ENCODE measurements at regions not wholly inside any gene's neighbourhood (a gene's known extent, or its start where the extent isn't known, plus 50 kb on each side); places are given as distances from the start of the nearest gene placed in this dataset.
"Not testable (repeated sequence)": the region's sequence is repeated elsewhere in the genome, so short reads cannot be mapped to it uniquely, and the experiment has no call there.

- DNase-seq, result no peak
Observed at GRCh38 chr19:28610731-28611130, 602.2 kb downstream of the UQCRFS1 start.

GRCh38 chr19:28609944-28610343 lies 603.0 kb downstream of the UQCRFS1 start:
- no peak for DNase-seq

GRCh38 chr19:28609091-28609755 lies 603.7 kb downstream of the UQCRFS1 start:
- no peak for DNase-seq

- DNase-seq, result no peak
Observed at GRCh38 chr19:28608292-28608691, 604.7 kb downstream of the UQCRFS1 start.

- no peak for DNase-seq
Observed at GRCh38 chr19:28607066-28607583, 605.8 kb downstream of the UQCRFS1 start.

- no peak for DNase-seq
Observed at GRCh38 chr19:28606269-28607032, 606.5 kb downstream of the UQCRFS1 start.

- no peak for DNase-seq
Observed at GRCh38 chr19:28605501-28606268, 607.3 kb downstream of the UQCRFS1 start.

- no peak for DNase-seq
Observed at GRCh38 chr19:28603453-28603852, 609.5 kb downstream of the UQCRFS1 start.

- DNase-seq, result no peak
Observed at GRCh38 chr19:28602675-28603298, 610.2 kb downstream of the UQCRFS1 start.

GRCh38 chr19:28601723-28602440 lies 611.1 kb downstream of the UQCRFS1 start:
- DNase-seq, result no peak

- DNase-seq, result no peak
Observed at GRCh38 chr19:28598861-28599260, 614.1 kb downstream of the UQCRFS1 start.

GRCh38 chr19:28596561-28597071 lies 616.3 kb downstream of the UQCRFS1 start:
- peak; percentile 63 for DNase-seq

- DNase-seq, result no peak
Observed at GRCh38 chr19:28595722-28596480, 617.0 kb downstream of the UQCRFS1 start.

- no peak for DNase-seq
Observed at GRCh38 chr19:28594737-28595136, 618.2 kb downstream of the UQCRFS1 start.

- DNase-seq, result not testable (repeated sequence)
Observed at GRCh38 chr19:28589991-28590411, 623.0 kb downstream of the UQCRFS1 start.

- no peak for DNase-seq
Observed at GRCh38 chr19:28586474-28586873, 626.5 kb downstream of the UQCRFS1 start.

GRCh38 chr19:28585796-28586195 lies 627.2 kb downstream of the UQCRFS1 start:
- no peak for DNase-seq

GRCh38 chr19:28583713-28584112 lies 629.2 kb downstream of the UQCRFS1 start:
- no peak for DNase-seq

GRCh38 chr19:28583242-28583641 lies 629.7 kb downstream of the UQCRFS1 start:
- no peak for DNase-seq

GRCh38 chr19:28582796-28583195 lies 630.2 kb downstream of the UQCRFS1 start:
- DNase-seq, result no peak

GRCh38 chr19:28582344-28582743 lies 630.6 kb downstream of the UQCRFS1 start:
- DNase-seq, result no peak
